ENCODE measurements at regions not wholly inside any gene's neighbourhood (a gene's known extent, or its start where the extent isn't known, plus 50 kb on each side); places are given as distances from the start of the nearest gene placed in this dataset.
"Not testable (repeated sequence)": the region's sequence is repeated elsewhere in the genome, so short reads cannot be mapped to it uniquely, and the experiment has no call there.

DNA sequence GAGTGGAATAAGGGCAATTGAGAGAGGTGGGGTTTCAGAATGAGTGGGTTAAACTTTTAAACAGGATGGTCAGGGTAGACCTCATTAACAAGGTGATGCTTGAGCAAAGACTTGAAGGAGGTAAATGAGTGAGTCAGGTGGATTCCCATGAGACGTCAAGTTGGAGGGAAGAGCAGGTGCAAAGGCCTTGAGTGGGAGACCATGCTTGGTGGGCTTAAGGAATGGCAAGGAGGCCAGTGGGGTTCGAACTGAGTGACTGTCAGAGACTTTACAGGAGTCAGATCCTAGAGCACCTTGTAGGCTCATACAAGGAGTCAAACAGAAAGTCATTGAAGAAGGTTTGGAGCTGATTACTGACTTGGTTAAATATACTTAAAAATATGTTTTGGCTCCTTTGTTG lies 284.1 kb downstream of the CYRIA start:
- no peak overlapping the region for H3K27ac ChIP-seq
- 83% methylated on average over 2 of the region's 2 CpGs for WGBS
- no peaks in the 10 kb centered on the region for H3K27me3 ChIP-seq
- TF ChIP-seq POLR2AphosphoS5 (IDR thresholded peaks at IDR 0.05) (no peak), POLR2A (IDR thresholded peaks at IDR 0.05) (no peak)
- no peaks in the 10 kb centered on the region for H3K4me1 ChIP-seq
- no peak for DNase-seq (ENCODE audit: low spot score in 2 of 2)
- no peaks in the 10 kb centered on the region for H3K9me3 ChIP-seq
- no peaks in the 10 kb centered on the region for H3K36me3 ChIP-seq
- no peak overlapping the region for H3K4me3 ChIP-seq

DNA sequence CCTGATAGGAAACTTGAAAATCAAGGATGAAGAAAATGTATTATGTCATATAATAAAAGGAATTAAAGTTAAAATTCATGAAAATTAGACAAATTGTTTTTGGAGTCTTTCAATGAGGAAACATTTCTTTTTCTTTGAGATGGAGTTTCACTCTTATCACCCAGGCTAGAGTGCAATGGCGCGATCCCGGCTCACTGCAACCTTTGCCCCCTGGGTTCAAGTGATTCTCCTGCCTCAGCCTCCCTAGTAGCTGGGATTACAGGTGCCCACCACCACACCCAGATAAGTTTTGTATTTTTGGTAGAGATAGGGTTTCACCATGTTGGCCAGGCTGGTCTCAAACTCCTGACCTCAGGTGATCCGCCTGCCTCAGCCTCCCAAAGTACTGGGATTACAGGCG lies 285.7 kb downstream of the CYRIA start:
- not testable (repeated sequence) for H3K27ac ChIP-seq; H3K27me3 ChIP-seq; H3K36me3 ChIP-seq; H3K4me1 ChIP-seq; DNase-seq (ENCODE audit: low spot score in 2 of 2); H3K4me3 ChIP-seq; H3K9me3 ChIP-seq
- 94% methylated on average over 5 of the region's 5 CpGs for WGBS

DNA sequence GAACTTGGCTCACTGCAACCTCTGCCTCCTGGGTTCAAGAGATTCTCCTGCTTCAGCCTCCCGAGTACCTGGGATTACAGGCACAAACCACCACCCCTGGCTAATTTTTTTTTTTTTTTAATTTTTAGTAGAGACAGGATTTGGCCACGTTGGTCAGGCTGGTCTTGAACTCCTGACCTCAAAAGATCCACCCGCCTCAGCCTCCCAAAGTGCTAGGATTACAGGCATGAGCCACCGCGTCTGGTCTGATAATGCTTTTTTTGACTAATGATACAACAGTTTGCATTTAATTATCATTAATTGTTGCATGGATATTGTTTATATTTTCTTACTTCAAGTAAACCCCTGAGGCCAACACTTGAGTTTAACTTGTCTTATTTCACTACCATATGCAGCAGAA lies 286.6 kb downstream of the CYRIA start:
- not testable (repeated sequence) for H3K36me3 ChIP-seq; H3K27ac ChIP-seq; H3K9me3 ChIP-seq; H3K27me3 ChIP-seq; H3K4me3 ChIP-seq; H3K4me1 ChIP-seq; DNase-seq (ENCODE audit: low spot score in 2 of 2)
- WGBS: 91% methylated on average over 5 of the region's 5 CpGs

DNA sequence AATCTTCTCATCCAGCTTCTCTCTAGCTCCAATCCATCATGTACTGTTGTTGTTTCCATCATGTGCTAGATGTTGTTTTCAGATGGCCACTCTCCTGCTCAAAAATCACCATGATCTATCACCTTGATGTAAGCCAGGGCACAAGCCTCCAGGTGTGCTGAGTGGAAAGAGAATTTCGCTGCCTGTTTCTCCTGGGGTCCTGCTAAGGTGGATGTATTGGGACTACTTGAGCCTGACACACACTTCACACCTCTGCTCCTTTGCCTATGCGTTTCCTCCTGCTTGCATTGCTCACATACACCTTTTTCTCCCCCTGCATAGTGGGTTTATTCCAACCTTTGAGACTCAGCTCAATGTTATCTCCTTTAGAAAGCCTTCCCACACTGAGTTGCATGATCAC lies 287.6 kb downstream of the CYRIA start:
- H3K36me3 ChIP-seq: no peaks in the 10 kb centered on the region
- H3K27ac ChIP-seq: no peak overlapping the region
- WGBS: 93% methylated on average over 2 of the region's 2 CpGs
- H3K4me3 ChIP-seq: no peak overlapping the region
- H3K4me1 ChIP-seq: no peaks in the 10 kb centered on the region
- H3K27me3 ChIP-seq: no peaks in the 10 kb centered on the region
- no peak for DNase-seq (ENCODE audit: low spot score in 2 of 2)
- TF ChIP-seq, protein P1, sequence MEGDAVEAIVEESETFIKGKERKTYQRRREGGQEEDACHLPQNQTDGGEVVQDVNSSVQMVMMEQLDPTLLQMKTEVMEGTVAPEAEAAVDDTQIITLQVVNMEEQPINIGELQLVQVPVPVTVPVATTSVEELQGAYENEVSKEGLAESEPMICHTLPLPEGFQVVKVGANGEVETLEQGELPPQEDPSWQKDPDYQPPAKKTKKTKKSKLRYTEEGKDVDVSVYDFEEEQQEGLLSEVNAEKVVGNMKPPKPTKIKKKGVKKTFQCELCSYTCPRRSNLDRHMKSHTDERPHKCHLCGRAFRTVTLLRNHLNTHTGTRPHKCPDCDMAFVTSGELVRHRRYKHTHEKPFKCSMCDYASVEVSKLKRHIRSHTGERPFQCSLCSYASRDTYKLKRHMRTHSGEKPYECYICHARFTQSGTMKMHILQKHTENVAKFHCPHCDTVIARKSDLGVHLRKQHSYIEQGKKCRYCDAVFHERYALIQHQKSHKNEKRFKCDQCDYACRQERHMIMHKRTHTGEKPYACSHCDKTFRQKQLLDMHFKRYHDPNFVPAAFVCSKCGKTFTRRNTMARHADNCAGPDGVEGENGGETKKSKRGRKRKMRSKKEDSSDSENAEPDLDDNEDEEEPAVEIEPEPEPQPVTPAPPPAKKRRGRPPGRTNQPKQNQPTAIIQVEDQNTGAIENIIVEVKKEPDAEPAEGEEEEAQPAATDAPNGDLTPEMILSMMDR (IDR thresholded peaks at IDR 0.05): no peak
- TF ChIP-seq POLR2AphosphoS5 (IDR thresholded peaks at IDR 0.05) (no peak), EP300 (IDR thresholded peaks at IDR 0.05) (no peak), POLR2A (IDR thresholded peaks at IDR 0.05) (no peak)
- no peaks in the 10 kb centered on the region for H3K9me3 ChIP-seq

DNA sequence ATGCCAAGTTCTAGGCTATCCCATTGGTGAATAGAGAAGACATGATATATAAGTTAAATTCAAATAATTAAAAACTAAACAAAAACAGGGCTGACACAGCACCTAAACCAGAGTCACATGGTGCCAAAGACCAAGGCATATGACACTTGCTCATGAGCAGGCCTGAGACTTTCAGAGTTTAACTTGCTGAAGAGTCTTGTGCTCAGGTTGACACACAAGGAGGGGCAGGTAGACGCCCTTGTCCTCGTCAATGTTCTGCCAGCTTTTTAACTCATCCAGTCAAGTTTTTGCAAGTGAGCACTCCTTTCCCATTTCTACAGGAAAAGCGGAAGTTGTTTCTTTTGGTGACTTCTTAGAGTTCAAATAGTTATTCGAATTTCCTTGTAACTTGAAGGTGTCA lies 289.7 kb downstream of the CYRIA start:
- TF ChIP-seq, protein P1 (IDR thresholded peaks at IDR 0.05): no peak
- TF ChIP-seq POLR2AphosphoS5 (IDR thresholded peaks at IDR 0.05): no peak
- no peak for TF ChIP-seq EP300 (IDR thresholded peaks at IDR 0.05)
- TF ChIP-seq POLR2A (IDR thresholded peaks at IDR 0.05): no peak
- Histone ChIP-seq H3K9me3 (no peaks in the 10 kb centered on the region), H3K36me3 (no peaks in the 10 kb centered on the region), H3K27me3 (no peaks in the 10 kb centered on the region), H3K27ac (no peak overlapping the region), H3K4me3 (no peak overlapping the region), H3K4me1 (no peaks in the 10 kb centered on the region)
- no peak for DNase-seq (ENCODE audit: low spot score in 2 of 2)
- 84% methylated on average over 4 of the region's 4 CpGs for WGBS

DNA sequence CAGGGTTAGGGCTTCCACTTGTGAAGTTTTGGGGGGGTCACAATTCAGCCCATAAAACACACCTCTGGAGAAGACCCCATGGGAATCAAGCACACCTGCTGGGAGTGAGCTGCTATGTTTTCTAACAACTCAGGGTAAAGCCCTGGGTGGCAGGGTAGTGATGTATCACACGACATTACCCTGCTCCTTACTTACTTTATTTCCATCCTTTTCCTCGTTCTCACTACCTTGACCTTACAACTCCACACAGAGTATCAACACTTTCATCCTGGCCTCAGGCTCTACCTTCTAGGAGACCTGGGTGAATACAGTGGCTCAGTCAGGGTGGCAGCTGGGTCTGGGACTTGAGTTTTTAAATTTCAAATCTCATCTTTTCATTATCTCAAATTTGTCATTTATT lies 290.3 kb downstream of the CYRIA start:
- DNase-seq (ENCODE audit: low spot score in 2 of 2): no peak
- no peaks in the 10 kb centered on the region for H3K36me3 ChIP-seq
- no peaks in the 10 kb centered on the region for H3K9me3 ChIP-seq
- no peak for TF ChIP-seq POLR2A (IDR thresholded peaks at IDR 0.05)
- TF ChIP-seq POLR2AphosphoS5 (IDR thresholded peaks at IDR 0.05): no peak
- TF ChIP-seq EP300 (IDR thresholded peaks at IDR 0.05): no peak
- TF ChIP-seq, protein P1 (IDR thresholded peaks at IDR 0.05): no peak
- WGBS: 79% methylated on average over 2 of the region's 2 CpGs
- H3K4me3 ChIP-seq: no peak overlapping the region
- H3K4me1 ChIP-seq: no peaks in the 10 kb centered on the region
- H3K27ac ChIP-seq: no peak overlapping the region
- H3K27me3 ChIP-seq: no peaks in the 10 kb centered on the region

DNA sequence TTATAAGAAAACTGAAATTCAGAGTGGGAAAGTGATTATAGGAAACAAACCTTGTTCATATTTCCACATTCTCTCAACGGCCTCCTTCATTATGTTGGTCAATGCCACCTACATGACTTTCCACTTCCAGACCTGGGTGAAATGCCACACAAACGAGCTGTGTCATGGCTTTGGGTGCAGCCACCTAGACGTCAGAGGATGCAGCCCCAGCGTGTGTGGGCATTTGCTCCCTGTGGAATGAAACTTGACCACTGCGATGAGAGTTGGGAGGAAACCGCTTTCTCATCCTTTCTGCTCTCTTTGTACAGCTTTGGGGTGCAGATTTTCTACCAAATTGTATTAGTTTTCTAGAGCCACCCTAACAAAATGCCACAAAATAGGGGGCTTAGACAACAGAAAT lies 291.0 kb downstream of the CYRIA start:
- Histone ChIP-seq H3K9me3 (no peaks in the 10 kb centered on the region), H3K27me3 (no peaks in the 10 kb centered on the region), H3K4me3 (no peak overlapping the region), H3K36me3 (no peaks in the 10 kb centered on the region), H3K27ac (no peak overlapping the region), H3K4me1 (no peaks in the 10 kb centered on the region)
- TF ChIP-seq, protein P1 (IDR thresholded peaks at IDR 0.05): no peak
- TF ChIP-seq POLR2A (IDR thresholded peaks at IDR 0.05) (no peak), EP300 (IDR thresholded peaks at IDR 0.05) (no peak), POLR2AphosphoS5 (IDR thresholded peaks at IDR 0.05) (no peak)
- no peak for DNase-seq (ENCODE audit: low spot score in 2 of 2)
- 77% methylated on average over 6 of the region's 6 CpGs for WGBS
